Midbrain (tissue), 1 donor: ENCODE measurements at regions not wholly inside any gene's neighbourhood (a gene's known extent, or its start where the extent isn't known, plus 50 kb on each side); places are given as distances from the start of the nearest gene placed in this dataset.
"Not testable (repeated sequence)": the region's sequence is repeated elsewhere in the genome, so short reads cannot be mapped to it uniquely, and the experiment has no call there.

ENCODE experiments used
- DNase-seq: peaks from one replicate; lab custom pipeline; 2025; lab: John Stamatoyannopoulos, UW

DNA sequence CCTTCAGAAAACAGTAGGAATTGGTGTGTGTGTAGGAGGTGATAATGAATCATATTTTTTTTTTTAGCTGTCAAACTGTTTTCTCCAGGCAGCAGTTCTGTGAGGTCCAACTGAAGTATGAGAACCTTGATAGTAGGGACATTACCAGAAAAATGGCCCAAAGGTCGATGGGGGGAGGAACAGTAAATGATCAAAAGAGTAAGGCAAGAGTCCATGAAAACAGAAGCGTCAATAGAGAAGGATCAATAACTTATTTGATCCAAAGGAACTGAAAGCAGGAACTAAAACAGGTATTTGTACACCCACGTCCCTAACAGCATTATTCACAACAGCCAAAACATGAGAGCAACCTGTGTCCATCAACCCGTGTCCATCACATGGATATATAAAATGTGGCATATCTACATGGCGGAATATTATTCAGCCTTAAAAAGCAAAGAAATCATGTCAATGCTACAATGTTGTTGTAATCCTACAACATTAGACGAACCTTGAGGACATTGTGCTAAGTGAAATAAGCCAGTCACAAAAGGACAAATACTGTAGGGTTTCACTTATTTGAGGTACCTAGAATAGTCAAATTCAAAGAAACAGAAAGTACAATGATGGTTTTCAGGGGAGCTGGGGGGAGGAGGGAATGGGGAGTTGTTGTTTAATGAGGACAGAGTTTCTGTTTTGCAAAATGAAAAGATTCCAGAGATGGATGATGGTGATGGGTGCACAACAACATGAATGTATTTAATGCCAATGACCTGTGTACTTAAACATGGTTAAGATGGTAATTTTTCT lies 214.0 kb upstream of the KLF14 start:
- no peak for DNase-seq

DNA sequence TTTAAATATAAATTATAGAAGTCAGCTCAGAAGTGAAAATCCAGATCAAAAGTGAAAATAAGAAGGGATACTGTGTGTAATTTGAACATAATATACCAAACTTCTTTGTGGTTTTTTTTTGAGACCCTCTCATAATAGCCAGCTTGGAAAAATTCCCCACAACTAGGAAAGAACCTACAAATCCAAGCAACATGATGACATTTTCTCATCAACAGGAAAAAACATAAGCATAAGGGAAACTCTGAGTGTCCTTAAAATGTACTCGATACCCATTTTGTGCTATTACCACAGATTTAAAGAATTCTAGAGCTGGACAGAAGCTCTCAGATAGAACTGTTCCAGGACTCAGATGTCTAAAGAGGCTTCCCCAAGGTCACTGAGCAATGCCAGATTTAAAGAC lies 214.8 kb upstream of the KLF14 start:
- DNase-seq, result no peak

DNA sequence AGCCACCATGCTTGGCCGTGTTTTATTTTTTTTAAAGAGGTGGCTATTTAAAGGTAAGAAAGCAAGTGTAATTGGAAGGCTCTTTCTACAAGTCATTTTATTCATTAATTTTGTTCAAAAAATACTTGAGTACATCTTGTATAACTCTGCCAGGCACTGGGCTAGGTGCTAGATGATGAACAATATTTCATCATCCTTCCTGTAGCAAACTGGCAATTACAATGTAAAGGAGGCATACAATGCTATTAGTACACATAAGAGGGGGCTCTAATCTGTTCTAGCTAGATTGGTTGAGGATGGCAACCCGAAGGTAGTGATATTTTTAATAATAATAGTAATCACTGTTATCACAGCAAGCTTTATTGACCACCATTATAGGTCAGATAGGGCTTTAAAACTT lies 215.5 kb upstream of the KLF14 start:
- DNase-seq, result no peak

DNA sequence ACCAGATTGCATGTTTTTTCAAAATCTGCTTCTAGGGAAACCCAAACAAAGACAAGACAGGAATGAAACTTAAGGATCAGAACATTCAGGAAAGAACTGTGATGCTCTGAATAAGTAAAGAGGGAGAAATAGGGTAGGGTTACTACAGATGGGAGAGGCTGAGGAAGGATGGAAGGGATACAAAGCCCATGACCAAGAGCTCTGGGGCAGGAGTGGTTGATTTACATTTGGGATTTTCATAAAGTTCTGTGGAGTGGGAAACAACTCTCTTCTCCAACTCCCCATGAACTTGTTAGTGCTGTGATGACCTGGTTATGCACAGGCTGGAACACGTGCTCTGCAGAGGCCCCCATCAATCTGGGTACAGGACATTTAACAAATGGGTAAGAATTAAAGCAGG lies 216.0 kb upstream of the KLF14 start:
- DNase-seq, result no peak

DNA sequence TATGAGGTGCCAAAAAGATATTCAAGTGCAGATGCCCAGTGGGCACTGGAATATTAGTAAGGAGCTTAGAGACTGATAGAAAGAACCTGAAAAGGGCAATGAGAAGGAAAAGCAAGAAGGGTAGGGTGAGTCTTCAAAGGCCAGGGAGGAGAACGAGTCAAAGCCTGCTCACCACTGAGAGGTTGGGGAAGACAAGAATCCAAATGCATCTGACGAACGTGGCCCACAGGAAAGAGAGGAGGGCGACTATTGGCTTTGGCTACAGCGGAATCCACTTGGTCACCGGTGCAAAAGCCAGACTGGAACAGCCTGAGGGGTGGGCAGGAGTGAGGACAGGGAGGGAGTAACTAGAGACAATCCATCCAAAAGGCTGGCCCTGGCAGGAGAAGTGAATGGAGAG lies 216.7 kb upstream of the KLF14 start:
- DNase-seq, result no peak

DNA sequence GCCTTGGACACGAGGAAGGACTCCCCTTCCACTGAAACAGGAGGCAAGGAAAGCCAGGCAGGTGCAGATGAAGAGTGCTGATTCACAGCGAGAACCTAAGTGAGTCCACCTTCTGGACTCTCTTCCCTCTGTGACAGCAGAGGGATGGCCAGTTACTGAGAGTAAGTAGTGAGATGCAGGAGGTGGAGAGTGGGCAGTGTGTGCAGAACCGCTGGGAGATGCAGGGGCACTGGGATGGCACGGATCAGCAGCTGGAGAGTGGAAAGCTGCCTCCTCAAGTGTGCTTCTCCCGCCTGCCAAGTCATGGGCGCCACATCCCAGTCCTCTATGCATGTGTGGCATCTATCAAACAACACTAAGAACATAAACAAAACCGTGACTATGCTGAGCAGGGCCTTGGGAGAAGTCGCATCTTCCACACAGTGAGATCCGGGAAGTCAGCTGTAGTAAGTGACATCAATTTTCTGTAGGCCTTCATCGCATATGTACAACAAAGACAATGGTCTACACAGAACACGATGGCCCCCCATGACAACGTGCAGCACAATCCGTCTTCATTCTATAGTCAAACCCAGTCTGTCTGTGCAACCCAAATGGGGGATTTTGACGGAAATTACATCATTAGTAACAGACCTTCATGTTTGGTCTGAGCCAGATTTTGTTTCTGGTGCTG lies 217.4 kb upstream of the KLF14 start:
- DNase-seq, result no peak

DNA sequence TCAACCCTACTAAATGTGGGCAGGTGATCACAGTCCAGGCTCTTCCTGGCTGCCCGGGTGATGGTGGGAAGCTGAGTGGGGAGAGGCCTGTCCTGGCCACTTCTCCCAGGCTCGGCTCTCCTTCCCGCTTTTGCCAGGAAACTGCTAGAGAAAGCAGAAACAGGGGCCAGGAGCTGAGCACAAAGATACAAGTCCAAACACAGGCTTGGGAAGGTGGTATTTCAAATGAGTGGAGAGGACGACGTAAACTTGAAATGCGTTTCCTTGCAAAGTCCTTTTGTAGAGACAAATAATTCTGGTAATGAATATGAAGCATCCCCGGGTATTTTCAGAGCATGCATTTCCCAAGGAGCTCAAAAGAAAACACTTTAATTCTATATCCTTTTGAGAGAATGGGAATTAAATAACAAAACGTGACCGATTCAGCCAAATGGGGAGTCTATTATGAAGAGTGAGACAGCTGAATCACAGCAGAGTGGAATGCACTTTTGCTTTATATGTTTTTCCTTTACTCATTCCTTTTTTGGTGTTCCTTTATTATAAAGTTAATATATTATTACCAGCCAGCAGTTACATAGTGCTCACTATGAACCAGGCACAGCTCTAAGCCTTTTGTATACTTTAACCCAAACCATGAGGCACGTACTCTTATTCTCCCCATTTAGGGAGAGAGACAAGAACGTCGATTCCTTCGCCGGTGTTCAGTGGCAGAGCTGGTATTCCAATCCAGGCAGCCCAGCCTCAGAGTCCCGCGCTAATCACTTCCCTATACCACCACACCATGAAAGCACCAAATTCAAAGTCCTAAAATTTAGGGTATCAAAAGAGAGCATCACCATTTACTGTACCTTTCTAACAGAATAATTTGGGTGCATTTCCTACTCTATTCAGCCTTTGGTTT lies 218.2 kb upstream of the KLF14 start:
- no peak for DNase-seq

DNA sequence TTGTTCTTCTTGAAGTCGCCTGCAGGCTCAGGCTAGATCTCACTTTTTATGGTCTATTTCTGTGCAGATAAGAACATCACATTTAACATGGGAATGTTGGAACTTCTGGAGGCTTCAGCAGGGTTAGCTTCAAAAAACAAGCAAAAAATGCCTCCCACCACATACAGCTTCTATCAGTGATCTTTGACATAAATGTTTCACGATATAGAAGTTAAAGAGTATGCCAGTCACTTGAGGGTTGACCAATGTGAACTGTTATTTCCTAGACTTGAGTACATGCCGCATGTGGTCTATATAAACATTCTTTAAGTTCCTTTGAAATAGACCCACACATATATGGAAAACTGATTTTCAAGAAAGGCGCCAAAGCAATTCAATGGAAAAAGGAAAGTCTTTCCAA lies 219.2 kb upstream of the KLF14 start:
- DNase-seq, result no peak

DNA sequence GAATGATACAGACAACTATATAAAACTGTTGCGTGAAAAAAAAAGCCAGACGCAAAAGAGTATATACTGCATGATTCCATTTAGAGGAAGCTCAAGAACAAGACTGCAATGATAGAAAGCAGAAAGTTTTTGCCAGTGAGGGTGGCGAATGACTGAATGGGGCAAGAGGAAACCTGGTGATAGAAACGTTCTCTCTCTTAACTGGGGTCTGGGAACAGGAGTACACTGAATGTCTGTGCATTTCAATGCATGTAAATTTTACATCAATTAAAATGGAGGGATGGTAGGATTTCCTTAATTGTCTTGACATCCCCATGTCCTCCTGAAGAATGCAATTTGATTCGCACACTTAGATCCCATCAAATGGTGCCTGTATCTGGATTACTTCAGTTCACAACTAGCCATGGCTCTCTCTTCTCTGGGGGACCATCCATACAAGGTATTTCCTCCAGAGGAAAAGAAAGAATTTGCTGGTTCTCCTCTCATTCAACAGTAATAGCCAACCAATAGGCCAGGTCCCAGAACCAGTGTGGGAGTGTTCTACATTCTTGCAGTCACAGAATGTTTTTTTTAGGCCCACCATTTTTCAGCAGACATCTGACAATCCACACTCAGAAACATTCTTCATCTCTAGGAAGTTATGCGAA lies 221.0 kb upstream of the KLF14 start:
- no peak for DNase-seq

DNA sequence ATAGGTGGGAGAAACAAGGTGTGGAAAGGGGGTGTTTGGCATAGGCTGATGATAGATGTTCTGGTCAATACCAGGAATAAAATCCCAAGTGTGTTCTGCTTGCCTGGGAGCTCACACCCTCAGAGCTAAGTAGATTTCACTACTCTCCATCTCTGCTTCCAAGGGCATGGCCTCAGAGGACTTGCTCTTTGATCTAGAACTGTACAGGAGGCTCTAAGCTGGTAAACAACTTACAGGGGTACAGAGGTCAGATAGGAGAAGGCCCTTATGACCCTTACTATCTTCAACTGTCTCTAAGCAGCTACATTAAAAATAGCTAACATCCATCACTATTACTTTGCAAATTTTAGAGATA lies 221.5 kb upstream of the KLF14 start:
- no peak for DNase-seq

DNA sequence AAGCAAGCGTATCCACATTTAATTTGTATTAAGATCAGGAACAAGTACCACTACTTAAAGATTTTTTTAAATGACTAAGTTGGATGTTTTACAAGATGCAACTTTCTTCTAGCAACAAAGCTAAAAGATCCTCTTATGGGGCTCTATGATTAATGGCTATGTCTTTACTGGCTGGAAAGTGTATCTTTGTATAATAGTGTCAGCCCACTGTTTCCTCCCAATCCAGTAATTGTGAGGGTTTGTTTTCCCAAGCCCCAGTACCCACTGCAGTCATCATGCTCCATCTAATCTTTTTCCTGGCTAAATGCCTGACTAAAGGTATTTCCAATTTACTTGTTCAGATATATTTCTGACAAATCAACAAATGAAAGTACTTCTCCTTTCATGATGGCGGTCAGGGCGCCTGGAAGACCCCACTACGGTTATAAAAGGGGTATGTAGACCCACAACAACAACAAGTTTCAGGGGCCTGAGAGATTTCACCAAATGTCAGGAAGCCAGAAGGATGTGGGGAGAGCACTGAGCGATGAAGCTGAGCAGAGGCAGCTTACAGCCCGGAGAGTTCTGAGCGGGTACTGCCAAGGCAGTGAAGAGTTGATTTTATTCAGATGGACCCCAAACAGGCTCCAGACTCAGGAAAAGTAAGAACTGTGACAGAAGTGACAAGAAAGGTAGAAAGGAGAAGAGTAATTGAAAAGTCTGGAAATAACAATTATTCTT lies 222.6 kb upstream of the KLF14 start:
- DNase-seq, result no peak

DNA sequence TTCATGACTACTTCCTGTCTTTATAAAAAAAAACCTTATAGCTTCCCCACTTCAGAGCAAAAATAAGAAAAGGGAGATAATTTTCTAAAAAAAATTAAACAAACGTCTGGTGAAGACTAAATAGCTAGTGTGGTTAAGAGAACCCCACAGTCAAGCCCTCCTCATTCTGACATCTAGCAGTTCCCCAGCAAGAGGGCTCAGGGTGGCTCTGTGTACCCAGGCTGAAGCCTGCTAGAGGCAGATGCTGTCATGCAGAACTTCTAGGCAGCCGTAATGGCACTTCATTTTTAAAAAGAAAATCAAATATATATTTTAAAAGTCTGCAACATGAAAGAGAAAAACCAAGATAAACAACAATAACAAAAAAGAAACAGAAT lies 223.1 kb upstream of the KLF14 start:
- DNase-seq, result no peak

DNA sequence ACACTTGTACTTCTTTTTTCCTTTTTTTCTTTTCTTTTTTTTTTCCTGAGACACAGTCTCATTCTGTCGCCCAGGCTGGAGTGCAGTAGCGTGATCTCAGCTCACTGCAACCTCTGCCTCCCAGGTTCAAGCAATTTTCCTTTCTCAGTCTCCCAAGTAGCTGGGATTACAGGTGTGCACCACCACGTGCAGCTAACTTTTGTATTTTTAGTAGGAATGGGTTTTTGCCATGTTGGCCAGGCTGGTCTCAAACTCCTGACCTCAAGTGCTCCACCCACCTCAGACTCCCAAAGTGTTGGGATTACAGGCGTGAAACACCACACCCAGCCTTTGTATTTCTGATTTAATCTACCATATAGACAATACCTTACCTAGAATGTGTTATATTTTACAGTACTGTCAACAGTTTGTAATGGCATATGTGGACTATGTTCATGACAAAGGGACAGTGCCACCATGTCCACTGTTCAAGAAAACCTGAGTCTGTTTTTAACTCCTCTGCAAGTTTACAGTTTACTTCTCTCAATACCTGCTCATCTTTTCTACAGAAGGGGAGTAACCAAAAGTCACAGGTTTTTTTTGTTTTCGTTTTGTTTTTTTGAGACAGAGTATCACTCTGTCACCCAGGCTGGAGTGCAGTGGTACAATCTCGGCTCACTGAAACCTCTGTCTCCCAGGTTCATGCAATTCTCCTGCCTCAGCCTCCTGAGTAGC lies 223.9 kb upstream of the KLF14 start:
- not testable (repeated sequence) for DNase-seq

DNA sequence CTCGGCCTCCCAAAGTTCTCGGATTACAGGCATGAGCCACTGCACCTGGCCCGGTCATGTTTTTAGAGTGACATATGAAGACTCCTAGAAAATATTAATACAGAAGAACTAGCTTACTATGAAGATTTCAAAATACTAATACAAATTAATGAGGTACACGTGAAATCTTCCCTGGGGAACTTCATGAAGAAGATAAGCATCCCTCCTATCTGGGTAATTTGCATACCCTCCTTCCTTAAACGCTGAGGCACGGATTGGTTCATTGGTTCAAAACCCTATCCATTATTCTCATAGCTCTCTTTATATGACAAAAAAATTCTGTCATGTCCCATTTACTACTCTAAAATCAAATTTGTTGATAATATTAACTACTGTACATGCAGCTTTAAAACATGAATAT lies 224.8 kb upstream of the KLF14 start:
- no peak for DNase-seq

DNA sequence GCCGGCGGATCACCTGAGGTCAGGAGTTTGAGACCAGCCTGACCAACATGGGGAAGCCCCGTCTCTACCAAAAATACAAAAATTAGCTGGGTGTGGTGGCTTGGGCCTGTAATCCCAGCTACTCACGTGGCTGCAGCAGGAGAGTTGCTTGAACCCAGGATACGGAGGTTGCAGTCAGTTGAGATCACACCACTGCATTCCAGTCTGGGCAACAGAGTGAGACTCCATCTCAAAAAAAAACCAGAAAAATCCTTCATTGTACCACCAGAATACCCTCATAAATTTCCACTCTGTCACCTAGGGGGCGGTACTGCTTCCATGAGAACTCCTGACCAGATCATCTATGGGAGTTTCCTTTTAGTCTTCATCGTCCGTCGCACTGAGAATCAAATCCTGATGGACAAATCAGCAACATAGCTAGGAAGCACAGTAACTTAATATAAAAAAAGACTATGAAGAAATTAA lies 225.8 kb upstream of the KLF14 start:
- DNase-seq, result no peak

DNA sequence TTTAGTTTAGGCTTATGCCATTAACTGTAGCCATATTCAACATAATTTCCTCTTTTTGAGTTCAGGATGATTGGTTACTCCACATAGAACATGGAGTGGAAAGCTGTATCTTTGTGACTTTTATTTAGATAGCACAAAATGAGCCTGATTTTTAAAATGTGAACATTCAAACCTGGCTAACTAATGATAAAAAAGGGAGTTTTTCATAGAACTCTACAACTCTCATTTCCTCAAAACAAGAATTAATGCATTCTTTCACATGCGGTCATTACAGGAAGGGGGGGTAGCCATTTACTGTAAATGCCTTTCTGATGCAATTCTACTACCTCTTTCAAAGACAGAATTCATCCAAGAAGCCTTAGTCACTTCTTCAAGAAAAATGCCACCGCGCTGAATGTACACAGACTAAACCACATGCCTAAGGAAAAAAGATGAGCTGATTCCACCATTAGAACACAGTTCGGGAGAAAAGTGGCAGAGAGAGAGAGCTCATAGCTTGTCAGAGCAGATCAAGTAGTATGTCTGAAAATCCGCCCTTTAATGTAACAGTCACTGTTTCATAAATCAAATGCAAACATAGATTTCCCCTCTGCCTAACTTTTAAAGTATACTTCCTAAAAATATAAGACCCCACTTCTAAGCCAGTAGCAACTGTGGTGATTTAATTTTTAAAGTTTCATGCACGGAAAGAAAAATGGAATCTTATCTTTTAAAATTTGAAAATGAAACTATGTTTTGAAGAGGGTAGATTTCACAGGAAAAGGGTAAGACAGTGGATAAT lies 226.4 kb upstream of the KLF14 start:
- DNase-seq, result no peak

DNA sequence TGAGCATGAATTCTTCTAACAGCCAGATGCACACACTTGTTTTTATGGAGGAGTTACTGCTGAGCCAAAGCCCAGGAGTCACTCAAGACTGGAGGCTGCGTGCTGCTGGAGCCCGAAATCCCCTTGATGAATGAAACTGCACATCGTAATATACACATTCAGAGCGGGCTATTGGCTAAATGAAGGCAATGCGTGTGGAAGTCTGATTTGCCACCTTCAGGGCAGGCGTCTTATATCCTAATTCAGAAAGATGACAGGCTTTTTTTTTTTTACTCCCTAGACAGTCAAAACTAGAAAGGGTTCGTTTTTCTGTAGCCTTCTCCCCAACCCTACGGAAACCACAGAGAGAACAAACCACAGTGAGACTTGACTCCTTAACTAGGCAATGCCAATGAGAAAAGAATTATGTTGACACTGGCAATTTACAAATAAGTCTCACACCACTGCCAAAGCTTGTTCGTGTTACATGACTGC lies 227.2 kb upstream of the KLF14 start:
- no peak for DNase-seq

DNA sequence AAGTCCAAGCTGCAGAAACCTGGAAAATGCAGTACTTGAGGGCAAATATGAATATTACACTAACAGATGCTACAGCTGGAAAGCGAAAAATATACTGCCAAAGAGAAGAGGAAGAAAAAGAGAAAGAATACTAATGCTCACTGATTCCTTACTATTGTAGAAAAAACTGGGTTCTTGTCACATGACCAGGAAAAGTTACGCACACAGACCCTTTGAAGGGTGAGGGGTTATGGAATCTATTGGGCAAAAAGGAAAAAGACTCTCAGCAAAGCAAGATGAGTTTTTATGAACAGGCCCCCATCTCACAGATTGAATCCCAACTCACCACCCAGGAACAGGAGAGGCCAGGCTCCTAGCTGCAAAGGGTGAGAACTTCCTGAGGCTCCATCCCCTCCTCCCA lies 228.1 kb upstream of the KLF14 start:
- DNase-seq, result no peak

DNA sequence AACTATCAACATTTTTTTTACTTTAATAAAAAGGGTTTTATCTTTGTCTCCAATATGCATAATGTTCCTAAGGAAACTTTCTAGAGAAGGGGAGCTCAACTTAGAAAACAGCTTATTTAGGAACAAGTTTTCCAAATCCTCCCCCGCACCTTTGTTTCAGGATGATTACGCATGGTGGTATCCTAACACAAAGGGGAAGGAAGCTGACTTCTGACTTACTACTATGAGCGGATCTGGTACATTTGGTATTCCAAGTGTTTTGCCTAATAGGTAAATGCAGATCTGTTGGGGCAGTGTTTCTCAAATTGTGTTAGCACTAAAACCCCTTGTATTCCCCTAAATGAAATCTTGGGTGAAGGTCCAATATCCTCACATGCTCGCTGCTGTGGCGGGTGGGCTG lies 229.3 kb upstream of the KLF14 start:
- DNase-seq, result no peak

DNA sequence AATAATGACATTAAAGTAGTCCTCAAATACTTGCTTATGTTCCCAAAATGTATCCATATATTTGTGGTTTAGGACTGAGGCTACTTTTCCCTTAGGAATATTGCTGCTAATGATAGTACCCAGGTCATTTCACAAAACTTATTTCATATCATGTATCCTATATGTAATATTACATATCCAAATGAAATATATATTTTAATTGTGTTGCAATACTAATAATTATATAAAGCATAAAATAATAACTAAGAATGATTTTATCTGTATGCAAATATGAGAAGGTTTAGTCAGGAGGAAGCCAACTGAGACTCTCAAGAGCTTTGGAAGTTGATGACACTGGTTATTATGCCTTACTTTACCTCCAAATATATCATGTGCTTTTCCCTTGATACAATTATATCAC lies 231.5 kb upstream of the KLF14 start:
- no peak for DNase-seq
